GM19025 (cell line): ENCODE measurements at regions not wholly inside any gene's neighbourhood (a gene's known extent, or its start where the extent isn't known, plus 50 kb on each side); places are given as distances from the start of the nearest gene placed in this dataset.
A peak's percentile ranks its signal among the peaks of the same experiment; 100 is the strongest.
"Not testable (repeated sequence)": the region's sequence is repeated elsewhere in the genome, so short reads cannot be mapped to it uniquely, and the experiment has no call there.

Experiments
- ATAC-seq: cut with Tn5 transposase; IDR thresholded peaks from one replicate; pipeline ENCODE4 v1.9.1; 2021; ENCODE audit warnings: mild to moderate bottlenecking, low read depth, moderate library complexity; ENCODE audit not compliant: unreplicated experiment

DNA sequence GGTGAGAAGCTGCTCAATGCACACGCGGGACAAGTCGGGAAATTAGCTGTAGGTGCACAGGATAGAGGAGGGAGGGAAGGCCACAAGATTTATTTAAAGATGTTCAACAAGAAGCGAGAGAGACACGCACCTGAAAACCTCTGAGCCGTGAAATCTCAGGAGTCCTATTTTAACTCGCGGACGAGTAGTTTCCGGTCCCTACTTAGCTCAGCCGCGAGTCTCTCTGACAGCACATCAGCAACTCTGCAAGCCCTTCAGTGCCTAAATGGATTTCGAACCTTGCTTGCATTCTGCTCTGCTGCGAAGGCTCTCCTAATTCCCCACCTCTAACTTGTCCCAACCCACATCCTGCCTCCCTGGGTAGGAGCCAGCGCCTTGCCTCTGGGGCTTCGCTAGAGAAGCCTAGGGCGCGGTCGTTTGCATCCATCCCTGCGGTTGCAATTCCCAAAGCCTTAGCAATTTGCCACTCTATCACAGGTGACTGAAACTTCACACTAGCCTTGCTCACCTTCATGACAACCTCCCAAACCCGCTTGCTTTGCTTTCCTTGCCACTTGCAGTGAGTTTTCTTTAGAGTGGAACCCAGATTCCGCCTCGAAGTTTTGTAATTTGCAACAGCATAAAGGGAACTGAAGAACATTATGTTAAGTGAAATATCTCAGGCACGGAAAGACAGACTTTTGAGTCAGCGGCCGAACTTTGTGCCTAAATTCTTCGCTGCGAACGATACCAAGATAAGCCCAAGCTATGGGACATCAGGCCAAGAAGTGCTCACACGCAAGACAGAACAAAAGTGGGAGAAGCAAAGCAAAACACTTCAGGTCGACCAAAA is 202.8 kb downstream of the KDM5D start:
- peak; percentile 95 for ATAC-seq

DNA sequence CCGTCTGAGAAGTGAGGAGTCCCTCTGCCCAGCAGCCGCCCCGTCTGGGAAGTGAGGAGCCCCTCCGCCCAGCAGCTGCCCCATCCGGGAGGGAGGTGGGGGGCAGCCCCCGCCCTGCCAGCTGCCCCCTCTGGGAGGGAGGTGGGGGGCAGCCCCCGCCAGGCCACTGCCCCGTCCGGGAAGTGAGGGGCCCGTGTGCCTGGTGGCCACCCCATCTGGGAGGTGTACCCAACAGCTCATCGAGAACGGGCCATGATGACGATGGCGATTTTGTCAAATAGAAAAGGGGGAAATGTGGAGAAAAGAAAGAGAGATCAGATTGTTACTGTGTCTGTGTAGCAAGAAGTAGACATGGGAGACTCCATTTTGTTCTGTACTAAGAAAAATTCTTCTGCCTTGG is 208.8 kb downstream of the KDM5D start:
- ATAC-seq = not testable (repeated sequence)

DNA sequence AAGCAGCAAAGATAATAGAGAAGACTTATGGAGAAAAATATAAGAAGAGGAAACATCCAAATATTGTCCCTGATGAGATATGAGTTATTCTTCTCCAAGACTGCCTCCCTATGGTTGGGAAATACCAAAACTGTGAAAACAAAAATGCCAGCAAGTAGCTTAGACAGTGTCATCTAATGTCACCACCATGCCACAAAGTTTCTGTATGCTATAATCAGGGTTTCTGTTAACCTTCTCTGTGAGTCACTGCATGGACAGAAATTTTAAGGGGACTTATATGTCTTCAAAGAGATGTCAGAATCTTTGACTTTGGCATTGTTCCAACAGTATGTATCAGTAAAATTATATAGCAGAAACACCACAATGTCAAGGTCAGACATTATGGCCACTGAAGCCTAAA is 222.6 kb downstream of the KDM5D start:
- ATAC-seq = no peak

DNA sequence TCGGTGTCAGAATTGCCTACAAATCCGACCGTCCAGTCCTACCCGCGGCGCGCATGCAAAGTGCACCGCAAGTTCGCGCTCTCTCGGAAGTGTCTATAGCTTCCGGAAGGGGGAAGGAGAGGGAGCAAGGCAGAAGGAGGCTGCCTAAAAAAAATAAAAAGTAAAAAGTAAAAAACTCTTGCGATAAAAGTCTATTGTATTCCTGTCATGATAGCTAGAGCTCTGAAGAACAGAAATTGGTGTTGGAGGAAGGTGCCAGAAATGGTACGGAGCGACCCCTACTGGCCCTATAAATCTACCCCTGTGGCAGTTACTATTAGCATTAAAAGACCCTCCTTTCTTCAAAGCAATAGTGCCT is 241.5 kb downstream of the KDM5D start:
- ATAC-seq = no peak

DNA sequence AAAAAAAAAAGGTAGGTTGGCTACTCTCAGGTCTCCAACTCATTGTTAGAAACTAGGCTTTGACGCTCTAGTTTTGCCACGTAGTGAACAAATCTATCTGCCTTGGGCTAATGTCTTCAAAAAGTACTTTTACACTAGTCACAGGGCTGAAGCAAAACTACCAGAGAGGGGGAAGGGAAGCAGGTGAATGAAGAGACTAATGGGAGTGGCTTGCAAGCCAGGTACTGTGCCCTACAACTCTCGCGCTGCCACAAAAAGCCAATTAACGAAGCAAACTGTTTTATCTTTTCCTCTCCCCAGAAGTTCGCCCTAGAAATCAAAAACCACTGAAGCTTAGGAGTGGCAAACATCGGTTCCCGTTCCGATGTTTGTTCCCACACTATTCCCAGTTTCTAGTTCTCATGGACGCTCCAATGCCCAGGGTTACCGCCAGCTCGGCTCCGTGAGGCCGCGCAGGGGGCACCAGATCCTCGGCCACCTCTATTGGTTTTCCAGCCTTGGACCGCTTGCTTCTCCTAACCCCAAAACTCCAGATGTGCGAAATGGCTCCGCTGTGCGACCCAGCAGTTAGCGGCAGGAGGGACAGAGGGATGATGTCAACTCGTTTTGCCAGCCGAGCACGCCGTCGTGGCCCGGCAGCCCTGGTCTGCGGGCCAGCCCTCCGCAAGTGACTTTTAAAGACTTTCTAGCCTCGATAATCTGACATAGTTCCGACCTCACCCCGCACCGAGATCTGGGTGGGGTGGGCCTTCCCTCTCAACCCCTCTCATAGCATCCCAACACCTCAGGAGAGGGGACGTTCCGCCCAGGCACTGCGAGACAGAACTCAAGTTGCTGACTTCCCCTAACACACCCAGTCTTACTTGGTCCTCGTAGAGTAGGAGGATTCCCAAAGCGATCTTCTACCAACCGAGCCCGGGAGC is 242.1 kb downstream of the KDM5D start:
- ATAC-seq = no peak

DNA sequence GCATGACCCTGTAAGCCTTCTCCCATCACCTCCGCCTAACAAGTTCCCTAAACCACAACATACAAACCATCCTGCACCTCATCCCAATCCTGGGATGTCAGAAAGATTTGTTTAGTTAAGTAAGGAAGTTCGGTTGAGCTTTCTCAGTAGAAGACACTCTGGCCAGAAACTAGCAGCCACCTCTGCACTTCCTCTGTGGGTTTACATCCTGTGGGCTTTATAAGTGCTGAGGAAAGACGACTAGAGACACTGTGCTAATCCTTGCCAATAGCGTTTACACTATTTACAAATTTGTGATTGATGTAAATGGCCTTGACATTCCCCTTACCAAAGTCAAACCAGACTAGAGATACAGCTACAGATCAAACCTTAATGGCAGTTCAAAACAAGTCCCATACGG is 246.0 kb downstream of the KDM5D start:
- ATAC-seq = no peak

DNA sequence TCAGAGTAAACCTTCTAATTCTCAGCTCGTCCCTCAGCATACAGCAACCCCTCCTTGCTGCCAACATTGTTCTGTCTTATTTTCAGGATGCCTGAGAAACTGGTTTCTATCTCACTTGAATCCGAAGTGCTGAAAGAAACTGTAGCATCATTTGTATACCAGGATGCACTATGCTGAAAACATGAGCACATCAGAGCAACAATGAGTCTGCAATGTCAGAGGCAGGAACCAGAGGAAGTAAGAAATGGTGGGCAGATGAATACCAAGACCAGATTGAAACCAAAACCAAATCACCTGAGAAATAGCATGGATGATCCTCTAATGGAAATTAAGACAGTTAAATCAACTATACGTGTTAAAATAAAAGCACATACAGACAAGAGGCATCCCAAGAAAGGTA is 257.0 kb downstream of the KDM5D start:
- no peak for ATAC-seq

DNA sequence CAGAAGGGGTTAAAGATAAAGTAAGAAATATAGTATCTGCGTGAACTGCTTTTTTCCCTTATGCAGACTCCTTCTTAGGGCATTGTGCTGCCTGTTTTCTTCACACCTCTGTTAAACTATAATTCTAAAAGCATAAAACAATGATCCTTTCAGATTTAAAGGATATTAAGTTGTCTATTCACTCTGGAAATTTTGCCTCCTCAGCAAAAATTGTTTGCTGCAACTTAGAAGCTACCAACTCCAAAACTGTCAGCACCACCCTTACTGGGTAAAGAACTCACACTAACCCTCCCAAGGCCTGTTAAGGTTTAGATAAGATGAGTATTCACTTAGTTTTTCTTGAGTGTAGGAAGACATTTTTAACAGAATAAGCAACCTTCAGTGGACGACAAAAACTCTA is 259.5 kb downstream of the KDM5D start:
- ATAC-seq = no peak

DNA sequence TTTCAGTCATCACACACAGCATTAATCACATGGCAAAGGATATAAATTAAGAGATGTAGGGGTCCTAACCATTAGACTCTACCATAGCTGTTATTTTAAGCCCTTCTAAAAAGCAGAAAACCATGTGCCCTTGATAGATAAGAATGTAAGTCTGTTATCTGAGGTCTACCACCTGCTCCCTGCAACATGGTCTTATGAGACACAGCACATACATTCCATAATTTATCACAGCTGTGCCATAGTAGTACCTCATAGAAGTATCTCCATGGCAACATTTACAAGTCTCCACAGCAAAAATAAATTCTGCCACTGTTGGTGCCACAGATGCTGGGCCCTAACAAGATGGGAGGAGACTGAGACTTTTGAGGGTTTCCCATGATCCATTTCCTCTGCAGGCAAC is 265.4 kb downstream of the KDM5D start:
- ATAC-seq = no peak

DNA sequence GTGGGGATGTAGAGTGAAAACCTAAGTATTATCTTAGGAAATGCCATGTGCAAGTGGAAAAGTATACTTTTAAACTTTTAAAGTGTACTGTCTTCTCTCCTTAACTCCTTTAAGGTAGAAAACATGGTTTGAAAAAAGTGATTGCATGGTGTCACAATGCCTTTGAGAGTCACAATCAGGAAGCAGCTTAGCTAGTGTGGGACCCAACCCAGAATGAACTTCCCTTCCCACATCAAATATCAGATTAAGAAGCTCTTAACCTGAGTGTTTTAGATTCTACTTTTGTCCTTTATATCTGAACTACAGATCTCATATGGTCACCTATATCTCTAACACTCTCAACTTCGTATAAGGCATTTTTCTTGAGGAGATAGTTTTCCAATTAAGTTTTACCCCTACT is 266.6 kb downstream of the KDM5D start:
- no peak for ATAC-seq

DNA sequence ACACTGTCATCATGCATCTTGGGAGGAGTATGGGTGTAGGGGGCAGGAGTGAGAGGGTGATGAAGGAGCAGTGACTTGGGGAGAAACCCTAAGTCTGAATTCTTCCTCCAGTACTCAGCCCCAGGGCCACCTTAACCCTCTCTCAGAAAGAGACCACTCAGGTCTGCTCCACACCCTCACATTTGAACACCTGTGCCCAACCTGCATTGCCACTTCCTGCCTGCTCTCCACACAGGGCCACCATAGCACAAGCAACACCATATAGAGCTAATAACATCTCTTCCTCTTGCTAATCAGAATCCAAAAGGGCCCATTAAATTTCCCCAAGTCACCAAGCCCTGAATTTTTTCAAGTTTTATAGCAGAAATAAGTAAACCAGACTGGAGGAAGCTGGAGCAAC is 278.7 kb downstream of the KDM5D start:
- ATAC-seq = no peak

DNA sequence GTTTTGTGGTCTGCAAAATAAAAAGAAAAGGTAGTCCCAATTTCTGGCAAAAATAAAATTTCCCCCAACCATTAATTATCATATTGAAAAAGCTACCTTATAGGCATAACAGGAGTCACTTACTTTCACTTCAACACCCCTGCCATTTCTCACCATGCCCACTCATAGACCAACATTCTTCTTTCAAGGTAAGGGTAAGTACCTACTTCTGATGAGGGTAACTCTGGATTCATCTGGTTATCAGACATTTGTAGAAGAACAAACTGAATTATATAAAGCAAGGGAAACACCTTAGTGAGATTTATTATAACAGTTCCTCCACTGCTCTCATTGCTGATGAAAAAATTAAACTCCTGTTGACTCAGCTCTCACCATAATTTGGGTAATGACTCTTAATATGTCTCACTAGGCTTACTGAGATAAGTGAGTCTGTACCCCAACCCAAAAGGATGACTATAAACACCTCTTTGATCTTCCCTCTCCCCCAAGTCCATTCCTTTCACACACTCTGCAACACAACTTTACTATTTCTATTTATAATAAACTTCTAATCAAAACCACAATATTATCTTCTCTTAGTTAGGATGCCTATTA is 287.6 kb downstream of the KDM5D start:
- ATAC-seq = no peak

DNA sequence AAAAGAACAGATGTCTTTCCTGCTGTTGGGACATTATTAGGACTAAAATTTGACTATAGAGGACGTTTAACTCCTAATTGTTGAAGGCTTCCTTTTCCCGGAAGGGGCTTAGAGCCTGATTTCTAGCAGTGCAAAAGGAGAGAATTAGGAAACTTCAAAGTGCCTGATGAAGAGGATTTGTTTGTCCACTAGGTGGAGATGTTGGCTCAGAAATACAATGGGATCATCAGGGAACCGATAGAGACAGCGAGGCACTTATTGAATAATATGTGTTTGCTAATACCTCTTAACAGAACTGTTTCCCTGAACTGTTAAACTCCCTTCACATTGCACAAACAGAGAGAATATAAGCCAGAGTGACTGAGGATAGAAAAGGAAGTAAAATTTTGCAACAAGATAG is 311.5 kb downstream of the KDM5D start:
- no peak for ATAC-seq

DNA sequence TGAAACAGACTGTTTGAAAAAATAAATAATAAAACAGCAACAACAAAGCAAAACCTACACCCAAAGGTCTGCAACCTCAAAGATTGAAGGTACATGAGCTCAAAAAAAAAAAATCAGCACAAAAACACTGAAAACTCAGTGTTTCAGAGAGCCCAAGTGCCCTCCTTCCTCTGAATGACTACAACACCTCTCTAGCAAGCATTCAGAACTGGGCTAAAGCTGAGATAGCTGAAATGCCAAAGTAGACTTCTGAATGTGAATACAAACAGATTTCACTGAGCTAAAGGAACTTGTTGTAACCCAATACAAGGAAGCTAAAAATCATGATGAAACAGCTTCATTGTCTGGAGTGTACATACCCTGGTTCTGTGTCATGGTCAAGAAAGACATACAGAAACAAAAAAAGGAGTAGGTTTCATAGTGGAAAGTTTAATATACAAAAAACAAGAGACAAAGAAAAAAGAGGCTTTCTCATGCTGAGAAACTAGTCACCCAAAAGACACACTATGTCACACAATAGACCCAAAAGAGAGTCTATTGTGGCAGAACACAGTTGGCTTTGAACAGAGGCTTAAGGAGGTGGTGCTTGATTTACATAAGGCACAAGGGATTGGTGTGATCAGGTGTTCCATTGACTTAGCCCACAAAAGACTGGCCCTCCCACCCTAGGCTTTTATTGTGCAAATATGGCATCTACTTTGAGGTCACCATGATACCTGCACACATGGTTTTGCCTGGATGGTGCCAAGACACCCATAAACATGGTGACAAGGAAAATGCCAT is 316.6 kb downstream of the KDM5D start:
- no peak for ATAC-seq

DNA sequence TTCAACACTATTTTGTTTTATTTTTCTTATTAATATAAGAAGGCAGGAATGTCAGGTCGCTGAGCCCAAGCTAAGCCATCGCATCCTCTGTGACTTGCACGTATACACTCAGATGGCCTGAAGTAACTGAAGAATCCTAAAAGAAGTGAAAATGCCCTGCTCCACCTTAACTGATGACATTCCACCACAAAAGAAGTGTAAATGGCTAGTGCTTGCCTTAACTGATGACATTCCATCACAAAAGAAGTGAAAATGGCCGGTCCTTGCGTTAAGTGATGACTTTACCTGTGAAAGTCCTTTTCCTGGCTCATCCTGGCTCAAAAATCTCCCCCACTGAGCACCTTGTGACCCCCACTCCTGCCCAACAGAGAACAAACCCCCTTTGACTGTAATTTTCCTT is 317.3 kb downstream of the KDM5D start:
- not testable (repeated sequence) for ATAC-seq

DNA sequence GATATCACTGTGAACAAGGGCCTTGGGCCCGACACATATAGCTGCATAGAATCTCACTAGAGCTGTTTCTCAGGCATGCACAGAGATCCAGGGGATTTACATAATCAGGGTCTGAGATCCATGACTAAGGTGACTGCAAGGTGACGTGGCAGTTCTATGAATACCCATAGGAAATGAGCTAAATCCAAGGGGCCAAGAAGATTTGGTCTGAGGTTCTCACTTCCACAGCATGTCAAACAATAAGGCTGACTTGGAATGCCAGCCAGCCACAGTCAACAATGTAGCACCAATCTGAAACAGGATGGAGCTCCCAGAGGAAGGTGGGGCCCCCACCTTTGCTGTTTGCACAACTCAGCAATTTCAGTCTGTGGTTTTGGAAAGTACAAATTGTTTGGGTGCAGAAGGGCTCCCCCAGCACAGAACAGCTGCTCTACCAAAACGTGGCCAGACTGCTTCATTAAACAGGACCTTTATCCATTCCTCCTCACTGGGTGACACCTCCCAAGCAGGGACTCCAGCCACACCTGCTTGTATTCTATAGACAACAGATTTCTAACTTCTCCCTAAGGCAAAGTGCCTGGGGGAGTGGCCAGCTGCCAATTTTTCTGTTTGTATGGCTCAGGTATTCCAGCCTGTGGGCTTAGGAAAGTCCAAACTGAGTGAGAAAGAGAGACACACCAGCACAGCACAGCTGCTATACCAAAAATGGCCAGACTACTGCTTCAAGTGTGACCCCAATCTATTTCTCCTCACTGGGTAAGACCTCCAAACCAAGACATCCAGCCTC is 333.4 kb downstream of the KDM5D start:
- no peak for ATAC-seq

DNA sequence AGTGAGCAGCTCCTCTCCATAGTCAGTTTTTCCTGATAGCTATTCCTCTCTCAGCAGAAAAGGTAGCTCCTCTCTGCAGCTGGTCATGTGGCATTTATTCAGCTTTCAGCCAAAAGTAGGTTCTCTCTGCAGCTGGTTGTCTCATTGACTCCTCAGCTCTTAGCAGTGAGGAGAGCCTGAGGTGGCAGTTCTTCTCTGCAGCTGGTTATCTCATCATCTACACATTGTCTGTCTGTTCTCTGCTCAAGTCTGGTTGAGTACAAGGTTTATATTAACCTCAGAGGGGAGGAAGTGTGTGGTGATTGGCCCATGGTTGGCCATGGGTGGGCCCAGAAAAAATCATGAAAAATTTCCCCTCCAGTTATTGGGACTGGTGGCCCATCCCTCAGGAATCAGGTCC is 338.3 kb downstream of the KDM5D start:
- no peak for ATAC-seq

DNA sequence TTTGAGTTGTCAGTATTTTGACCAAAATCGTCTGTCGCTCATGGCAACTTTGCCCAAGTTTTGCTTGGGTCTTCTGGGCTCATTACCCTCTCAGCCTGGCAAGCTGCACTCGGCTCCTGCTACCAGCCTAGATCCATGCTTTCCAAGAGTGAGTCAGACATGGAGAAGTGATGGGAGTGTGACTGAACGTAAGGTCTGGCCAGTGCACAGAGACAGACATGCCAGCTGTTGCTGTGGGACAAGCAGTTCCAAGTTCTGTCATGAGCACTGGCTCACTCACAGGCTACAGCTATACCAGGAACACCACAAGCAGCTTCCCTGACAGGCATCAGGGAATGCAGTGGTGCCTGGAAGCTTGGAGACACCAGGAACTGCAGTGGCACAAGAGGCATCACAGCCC is 338.9 kb downstream of the KDM5D start:
- ATAC-seq = no peak

DNA sequence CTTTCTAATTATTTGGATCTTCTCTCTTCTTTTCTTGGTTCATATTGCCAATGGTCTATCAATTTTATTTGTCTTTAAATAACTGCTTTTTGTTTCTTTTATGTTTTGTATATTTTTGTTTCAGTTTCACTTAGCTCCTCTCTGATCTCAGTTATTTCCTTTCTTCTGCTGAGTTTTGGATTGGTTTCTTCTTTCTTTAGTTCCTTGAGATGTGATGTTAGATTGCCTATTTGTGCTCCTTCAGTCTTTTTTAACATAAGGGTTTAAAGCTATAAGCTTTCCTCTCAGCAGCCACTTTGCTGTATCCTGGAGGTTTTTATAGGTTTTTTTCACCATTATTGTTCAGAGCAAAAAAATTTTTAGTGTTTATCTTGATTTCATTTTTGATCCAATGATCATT is 351.6 kb downstream of the KDM5D start:
- ATAC-seq = no peak

DNA sequence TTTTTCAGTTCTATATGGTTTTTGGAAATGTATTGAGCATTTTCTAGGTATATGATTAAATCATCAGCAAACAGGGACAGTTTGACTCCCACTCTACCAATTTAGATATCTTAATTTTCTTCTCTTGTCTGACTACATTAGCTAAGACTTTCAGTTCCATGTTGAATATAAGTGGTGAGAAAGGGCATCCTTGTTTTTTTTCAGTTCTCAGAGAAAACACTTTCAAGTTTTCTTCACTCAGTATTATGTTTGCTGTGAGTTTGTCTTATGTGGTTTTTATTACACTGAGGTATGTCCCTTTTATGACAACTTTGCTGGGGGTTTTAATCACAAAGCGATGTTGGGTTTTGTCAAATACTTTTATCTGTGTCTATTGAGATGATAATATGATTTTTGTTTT is 352.6 kb downstream of the KDM5D start:
- no peak for ATAC-seq
